H1 (cell line): ENCODE measurements at regions not wholly inside any gene's neighbourhood (a gene's known extent, or its start where the extent isn't known, plus 50 kb on each side); places are given as distances from the start of the nearest gene placed in this dataset.

Source experiments
- CTCF ChIA-PET: fragments of 300-600 bp; sonication (Branson Sonifier 250); formaldehyde crosslinking; loops from one replicate; lab custom pipeline; 2021; ENCODE audit not compliant: partially characterized antibody; lab: Charles Lee
- POLR2A ChIA-PET: fragments of 300-600 bp; sonication (Branson Sonifier 250); formaldehyde crosslinking; loops from one replicate; lab custom pipeline; 2021; ENCODE audit warnings: inconsistent platforms; ENCODE audit not compliant: partially characterized antibody; lab: Charles Lee
- DNase-seq, 2 experiments: peaks; one replicate each; pipeline versions ENCODE4 v3.0.0 to v3.0.0-alpha.2; 2010 to 2022; ENCODE audit warnings: low spot score in 2 of 2, low read depth in 1 of 2, mixed read lengths in 1 of 2
- FAIRE-seq: peaks from 2 replicates; lab custom pipeline; 2011; peaks lifted over from hg19 to GRCh38; lab: Jason Lieb, UNC
- H2AFZ ChIP-seq: 2 replicates; pipeline ENCODE4 v1.8.1; 2012; ENCODE audit warnings: low read length, inconsistent platforms
- H2AK5ac ChIP-seq: 2 replicates; pipeline ENCODE4 v1.6.1; 2013; ENCODE audit warnings: low read depth, low read length
- H2BK120ac ChIP-seq: replicated peaks from 2 replicates; pipeline ENCODE3; 2013; ENCODE audit warnings: low read depth, low read length, inconsistent platforms
- H2BK12ac ChIP-seq: 2 replicates; pipeline ENCODE4 v1.6.1; 2013; ENCODE audit warnings: low read depth, low read length
- H2BK15ac ChIP-seq: 2 replicates; pipeline ENCODE4 v1.6.1; 2013; ENCODE audit warnings: low read length
- H2BK20ac ChIP-seq: 2 replicates; pipeline ENCODE4 v1.6.1; 2013; ENCODE audit warnings: low read length
- H2BK5ac ChIP-seq: 2 replicates; pipeline ENCODE4 v1.6.1; 2013; ENCODE audit warnings: low read depth, low read length
- H3K14ac ChIP-seq: 2 replicates; pipeline ENCODE4 v1.6.1; 2013; ENCODE audit warnings: inconsistent platforms; ENCODE audit not compliant: insufficient read length
- H3K18ac ChIP-seq: 2 replicates; pipeline ENCODE4 v1.6.1; 2013; ENCODE audit warnings: low read length; ENCODE audit errors: extremely low read depth
- H3K23ac ChIP-seq: 2 replicates; pipeline ENCODE4 v1.6.1; 2013; ENCODE audit warnings: inconsistent platforms; ENCODE audit not compliant: insufficient read length
- H3K23me2 ChIP-seq: 2 replicates; pipeline ENCODE4 v1.6.1; 2013; ENCODE audit warnings: low read depth, low read length
- H3K27ac ChIP-seq: 2 replicates; pipeline ENCODE4 v1.6.1; 2011; ENCODE audit warnings: low read depth, low read length, inconsistent platforms
- H3K27me3 ChIP-seq, 4 experiments: replicated peaks in 1 of 4; 1 replicate in 1 of 4; 2 replicates in 3 of 4; pipeline versions ENCODE4 v1.6.1 to v1.8.1; 2011 to 2013; ENCODE audit warnings: low read length in 3 of 4, mild to moderate bottlenecking in 3 of 4, inconsistent platforms in 2 of 4, mixed read lengths in 2 of 4, moderate library complexity in 1 of 4; ENCODE audit not compliant: control insufficient read depth in 3 of 4, insufficient read depth in 3 of 4; ENCODE audit errors: extremely low read depth in 1 of 4
- H3K36me3 ChIP-seq, 4 experiments: 2 replicates each; pipeline versions ENCODE4 v1.6.1 to v1.8.1; 2011 to 2013; ENCODE audit warnings: mild to moderate bottlenecking in 4 of 4, low read length in 3 of 4, moderate library complexity in 2 of 4, control low read depth in 1 of 4, inconsistent platforms in 1 of 4; ENCODE audit not compliant: insufficient read depth in 4 of 4, control insufficient read depth in 2 of 4
- H3K4ac ChIP-seq: replicated peaks from 2 replicates; pipeline ENCODE3; 2013; ENCODE audit warnings: low read length, low read depth, mixed read lengths, inconsistent platforms; ENCODE audit not compliant: insufficient read length
- H3K4me1 ChIP-seq, 4 experiments: replicated peaks in 1 of 4; 1 replicate in 1 of 4; 2 replicates in 3 of 4; pipeline versions ENCODE4 v1.6.1 to v1.8.1; 2011 to 2013; ENCODE audit warnings: low read length in 3 of 4, inconsistent platforms in 2 of 4, mixed read lengths in 1 of 4; ENCODE audit not compliant: insufficient read depth in 4 of 4, control insufficient read depth in 3 of 4
- H3K4me2 ChIP-seq, 2 experiments: 2 replicates each; pipeline versions ENCODE4 v1.6.1 to v1.8.1; 2011 to 2013; ENCODE audit warnings: low read depth in 2 of 2, low read length in 2 of 2, control low read depth in 1 of 2, inconsistent platforms in 1 of 2, mild to moderate bottlenecking in 1 of 2; ENCODE audit not compliant: insufficient read depth in 1 of 2
- H3K4me3 ChIP-seq, 4 experiments: fragments of 200-600, 300-600 bp in 1 of 4; sonication (generic), shearing (Covaris generic), sonication (Bioruptor Twin) in 1 of 4; 2 replicates each; pipeline versions ENCODE4 v1.5.1 to v1.8.1; 2011 to 2016; ENCODE audit warnings: low read length in 4 of 4, low read depth in 3 of 4, control low read depth in 2 of 4, inconsistent platforms in 2 of 4, mild to moderate bottlenecking in 2 of 4, mixed read lengths in 1 of 4, moderate library complexity in 1 of 4; ENCODE audit not compliant: insufficient read depth in 2 of 4; ENCODE audit errors: extremely low read depth in 1 of 4
- H3K56ac ChIP-seq: replicated peaks from 2 replicates; pipeline ENCODE3; 2013; ENCODE audit warnings: low read depth, mild to moderate bottlenecking, mixed read lengths, low read length, inconsistent platforms; ENCODE audit not compliant: insufficient read length
- H3K79me1 ChIP-seq: 2 replicates; pipeline ENCODE4 v1.6.1; 2013; ENCODE audit warnings: low read depth, low read length, control low read depth
- H3K79me2 ChIP-seq, 2 experiments: 2 replicates each; pipeline versions ENCODE4 v1.6.1 to v1.8.1; 2012 to 2013; ENCODE audit warnings: low read length in 2 of 2, mild to moderate bottlenecking in 2 of 2, inconsistent platforms in 1 of 2; ENCODE audit not compliant: insufficient read depth in 2 of 2, control insufficient read depth in 1 of 2
- H3K9ac ChIP-seq, 4 experiments: replicated peaks in 1 of 4; 1 replicate in 1 of 4; 2 replicates in 3 of 4; pipeline versions ENCODE4 v1.6.1 to v1.8.1; 2011 to 2013; ENCODE audit warnings: low read depth in 3 of 4, low read length in 3 of 4, control low read depth in 2 of 4, mild to moderate bottlenecking in 2 of 4, moderate library complexity in 2 of 4, inconsistent platforms in 1 of 4; ENCODE audit errors: extremely low read depth in 1 of 4
- H3K9me3 ChIP-seq, 2 experiments: 2 replicates each; pipeline versions ENCODE4 v1.6.1 to v1.8.1; 2012 to 2013; ENCODE audit warnings: mild to moderate bottlenecking in 2 of 2, moderate library complexity in 2 of 2, control low read depth in 1 of 2, inconsistent platforms in 1 of 2, low read depth in 1 of 2, low read length in 1 of 2, mixed read lengths in 1 of 2; ENCODE audit not compliant: insufficient read depth in 2 of 2
- H4K20me1 ChIP-seq, 2 experiments: replicated peaks in 1 of 2; 2 replicates each; pipeline versions ENCODE3 to v1.8.1; 2011 to 2013; ENCODE audit warnings: inconsistent platforms in 2 of 2, low read length in 2 of 2, mild to moderate bottlenecking in 1 of 2; ENCODE audit not compliant: insufficient read depth in 2 of 2, control insufficient read depth in 1 of 2
- H4K5ac ChIP-seq: 2 replicates; pipeline ENCODE4 v1.6.1; 2013; ENCODE audit warnings: low read length, low read depth, mixed read lengths, inconsistent platforms; ENCODE audit not compliant: insufficient read length
- H4K8ac ChIP-seq: 2 replicates; pipeline ENCODE4 v1.8.0; 2013; ENCODE audit warnings: mild to moderate bottlenecking, moderate library complexity, low read length, inconsistent platforms; ENCODE audit not compliant: insufficient read depth; ENCODE audit errors: extremely low read depth
- H4K91ac ChIP-seq: replicated peaks from 2 replicates; pipeline ENCODE3; 2013; ENCODE audit warnings: low read length, mixed read lengths, inconsistent platforms; ENCODE audit not compliant: insufficient read length
- ASH2L ChIP-seq: fragments of 200-600, 300-600 bp; sonication (generic); IDR thresholded peaks from one replicate; pipeline ENCODE4 v1.7.1; 2017; ENCODE audit warnings: low read length
- CHD2 ChIP-seq: IDR thresholded peaks from 2 replicates; pipeline ENCODE4 v1.6.1; 2012; ENCODE audit warnings: low read length, improper control_type of control experiment
- EGR1 ChIP-seq: IDR thresholded peaks from 2 replicates; pipeline ENCODE4 v1.6.1; 2011; ENCODE audit warnings: low read depth, low read length, borderline replicate concordance
- GABPA ChIP-seq: IDR thresholded peaks from 2 replicates; pipeline ENCODE4 v1.6.1; 2011; ENCODE audit warnings: mild to moderate bottlenecking, low read length, moderate library complexity, borderline replicate concordance; ENCODE audit not compliant: insufficient read depth
- POU5F1 ChIP-seq: IDR thresholded peaks from 2 replicates; pipeline ENCODE4 v1.6.1; 2011; ENCODE audit warnings: low read depth, mild to moderate bottlenecking, low read length, moderate library complexity
- RXRA ChIP-seq: IDR thresholded peaks from 2 replicates; pipeline ENCODE4 v1.6.1; 2011; ENCODE audit warnings: low read depth, mild to moderate bottlenecking, low read length, moderate library complexity; ENCODE audit not compliant: insufficient read depth
- SIRT6 ChIP-seq: IDR thresholded peaks from one replicate; pipeline ENCODE4 v1.7.1; 2012; ENCODE audit warnings: low read length, inconsistent platforms
- SIX5 ChIP-seq: IDR thresholded peaks from 2 replicates; pipeline ENCODE4 v1.6.1; 2011; ENCODE audit warnings: mild to moderate bottlenecking, low read depth, low read length
- SP2 ChIP-seq: IDR thresholded peaks from 2 replicates; pipeline ENCODE4 v1.6.1; 2012; ENCODE audit warnings: mild to moderate bottlenecking, low read length, inconsistent platforms
- WGBS, 2 experiments: shearing (Covaris generic) in 1 of 2; methylation state at CpG; one replicate each; pipeline versions ENCODE4 v1.1.6 to v1.1.7; 2013 to 2015; ENCODE audit warnings: low lambda C conversion rate in 2 of 2, mixed read lengths in 2 of 2, inconsistent platforms in 1 of 2, low coverage in 1 of 2, missing lambda C conversion rate in 1 of 2; ENCODE audit not compliant: insufficient replicate concordance in 2 of 2, insufficient coverage in 1 of 2, insufficient read length in 1 of 2; ENCODE audit errors: extremely low coverage in 1 of 2, missing lambda C conversion rate in 1 of 2; 5-methylcytosine and 5-hydroxymethylcytosine counted together
- TF ChIP-seq, protein P1 (sequence below): IDR thresholded peaks from 2 replicates; pipeline ENCODE4 v1.6.1; 2012; ENCODE audit warnings: low read length, inconsistent platforms
- TF ChIP-seq, protein P2 (sequence below), 3 experiments: IDR thresholded peaks; 1 replicate in 2 of 3; 2 replicates in 1 of 3; pipeline versions ENCODE4 v1.5.1 to v1.6.1; 2011; ENCODE audit warnings: low read length in 3 of 3, mild to moderate bottlenecking in 3 of 3, inconsistent platforms in 2 of 3, low read depth in 1 of 3, moderate library complexity in 1 of 3; ENCODE audit not compliant: insufficient read depth in 1 of 3; ENCODE audit errors: control extremely low read depth in 1 of 3

DNA sequence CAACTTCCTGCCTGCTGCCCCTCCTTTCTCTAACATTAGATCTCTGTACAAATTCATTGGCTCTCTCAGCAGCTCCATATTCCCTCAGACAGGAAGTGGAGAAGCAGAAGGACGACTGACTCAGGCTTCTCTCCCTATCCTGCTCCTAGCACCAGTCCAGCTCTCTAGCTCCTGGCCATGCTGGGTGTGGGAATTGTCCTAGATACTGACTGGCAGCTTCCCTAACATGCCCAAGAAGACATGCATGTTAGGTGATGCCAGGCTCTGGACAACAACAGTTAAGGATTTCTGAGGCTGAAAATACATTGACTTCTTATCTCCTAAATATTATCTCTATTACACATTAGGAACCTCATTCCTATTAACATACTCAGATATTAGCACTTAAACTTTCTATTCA is 292.9 kb downstream of the IKZF2 start:
- H4K91ac ChIP-seq: no peak overlapping the region
- no peak overlapping the region for H3K23ac ChIP-seq
- H3K4ac ChIP-seq: no peak overlapping the region
- H3K27me3 ChIP-seq: no peaks in the 10 kb centered on the region
- H3K23me2 ChIP-seq: no peaks in the 10 kb centered on the region
- no peaks in the 10 kb centered on the region; the same call in 1 of the 2 replicates for H3K79me1 ChIP-seq
- H3K36me3 ChIP-seq: no peaks in the 10 kb centered on the region
- WGBS, 2 experiments: 91% methylated on average over 1 of the region's 1 CpG; no CpG with 5 or more reads in 1 of the 2 experiments
- H3K27ac ChIP-seq: no peak overlapping the region
- ChIA-PET POLR2A (no interaction called here), CTCF (no interaction called here)
- no peak overlapping the region for H3K9ac ChIP-seq
- H3K14ac ChIP-seq: no peak overlapping the region
- no peak overlapping the region for H2BK12ac ChIP-seq
- no peak overlapping the region for H3K4me2 ChIP-seq
- no peaks in the 10 kb centered on the region for H4K20me1 ChIP-seq
- no peak overlapping the region for H3K56ac ChIP-seq
- no peak overlapping the region for H2AK5ac ChIP-seq
- FAIRE-seq (no peak), DNase-seq (no peak)
- no peak overlapping the region for H4K8ac ChIP-seq
- no peaks in the 10 kb centered on the region for H3K79me2 ChIP-seq
- H2BK5ac ChIP-seq: no peak overlapping the region
- H3K9me3 ChIP-seq: peaks cover 7 to 12% of the 10 kb centered on the region in 2 experiments; a peak in 3 of 4 replicates
- no peak overlapping the region for H4K5ac ChIP-seq
- no peak overlapping the region for H2BK15ac ChIP-seq
- no peak overlapping the region for H2AFZ ChIP-seq
- no peak overlapping the region for H3K4me3 ChIP-seq
- H2BK20ac ChIP-seq: no peak overlapping the region
- H2BK120ac ChIP-seq: no peak overlapping the region
- no peaks in the 10 kb centered on the region for H3K4me1 ChIP-seq
- no peak overlapping the region for H3K18ac ChIP-seq
- TF ChIP-seq SIX5 (no peak), SP2 (no peak), CHD2 (no peak), RXRA (no peak), GABPA (no peak), EGR1 (no peak), SIRT6 (no peak), ASH2L (no peak), POU5F1 (no peak)
- TF ChIP-seq, protein P1, sequence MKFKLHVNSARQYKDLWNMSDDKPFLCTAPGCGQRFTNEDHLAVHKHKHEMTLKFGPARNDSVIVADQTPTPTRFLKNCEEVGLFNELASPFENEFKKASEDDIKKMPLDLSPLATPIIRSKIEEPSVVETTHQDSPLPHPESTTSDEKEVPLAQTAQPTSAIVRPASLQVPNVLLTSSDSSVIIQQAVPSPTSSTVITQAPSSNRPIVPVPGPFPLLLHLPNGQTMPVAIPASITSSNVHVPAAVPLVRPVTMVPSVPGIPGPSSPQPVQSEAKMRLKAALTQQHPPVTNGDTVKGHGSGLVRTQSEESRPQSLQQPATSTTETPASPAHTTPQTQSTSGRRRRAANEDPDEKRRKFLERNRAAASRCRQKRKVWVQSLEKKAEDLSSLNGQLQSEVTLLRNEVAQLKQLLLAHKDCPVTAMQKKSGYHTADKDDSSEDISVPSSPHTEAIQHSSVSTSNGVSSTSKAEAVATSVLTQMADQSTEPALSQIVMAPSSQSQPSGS: no peak
- TF ChIP-seq, protein P2, sequence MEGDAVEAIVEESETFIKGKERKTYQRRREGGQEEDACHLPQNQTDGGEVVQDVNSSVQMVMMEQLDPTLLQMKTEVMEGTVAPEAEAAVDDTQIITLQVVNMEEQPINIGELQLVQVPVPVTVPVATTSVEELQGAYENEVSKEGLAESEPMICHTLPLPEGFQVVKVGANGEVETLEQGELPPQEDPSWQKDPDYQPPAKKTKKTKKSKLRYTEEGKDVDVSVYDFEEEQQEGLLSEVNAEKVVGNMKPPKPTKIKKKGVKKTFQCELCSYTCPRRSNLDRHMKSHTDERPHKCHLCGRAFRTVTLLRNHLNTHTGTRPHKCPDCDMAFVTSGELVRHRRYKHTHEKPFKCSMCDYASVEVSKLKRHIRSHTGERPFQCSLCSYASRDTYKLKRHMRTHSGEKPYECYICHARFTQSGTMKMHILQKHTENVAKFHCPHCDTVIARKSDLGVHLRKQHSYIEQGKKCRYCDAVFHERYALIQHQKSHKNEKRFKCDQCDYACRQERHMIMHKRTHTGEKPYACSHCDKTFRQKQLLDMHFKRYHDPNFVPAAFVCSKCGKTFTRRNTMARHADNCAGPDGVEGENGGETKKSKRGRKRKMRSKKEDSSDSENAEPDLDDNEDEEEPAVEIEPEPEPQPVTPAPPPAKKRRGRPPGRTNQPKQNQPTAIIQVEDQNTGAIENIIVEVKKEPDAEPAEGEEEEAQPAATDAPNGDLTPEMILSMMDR (IDR thresholded peaks at IDR 0.05; ENCODE audit: control extremely low read depth in 1 of 3, insufficient read depth in 1 of 3, low read depth in 1 of 3, low read length in 3 of 3): no peak
